ENCODE measurements at regions not wholly inside any gene's neighbourhood (a gene's known extent, or its start where the extent isn't known, plus 50 kb on each side); places are given as distances from the start of the nearest gene placed in this dataset.

- DNase-seq (ENCODE audit: low read depth) = no peak
Observed at GRCh38 chr2:64221935-64222334, 77.7 kb upstream of the PELI1 start.

- DNase-seq (ENCODE audit: low read depth) = no peak
Observed at GRCh38 chr2:64222351-64222750, 78.1 kb upstream of the PELI1 start.

- DNase-seq (ENCODE audit: low read depth) = no peak
Observed at GRCh38 chr2:64223055-64223454, 78.8 kb upstream of the PELI1 start.

- DNase-seq (ENCODE audit: low read depth) = no peak
Observed at GRCh38 chr2:64225491-64225890, 81.3 kb upstream of the PELI1 start.

- DNase-seq (ENCODE audit: low read depth) = no peak
Observed at GRCh38 chr2:64226611-64227010, 82.4 kb upstream of the PELI1 start.

- DNase-seq (ENCODE audit: low read depth) = no peak
Observed at GRCh38 chr2:64227603-64228125, 83.4 kb upstream of the PELI1 start.

GRCh38 chr2:64228126-64228678 is 84.0 kb upstream of the PELI1 start:
- DNase-seq (ENCODE audit: low read depth) = peak; percentile 30

GRCh38 chr2:64228918-64229317 is 84.7 kb upstream of the PELI1 start:
- DNase-seq (ENCODE audit: low read depth) = no peak

GRCh38 chr2:64230540-64230939 is 86.3 kb upstream of the PELI1 start:
- DNase-seq (ENCODE audit: low read depth) = no peak

- DNase-seq (ENCODE audit: low read depth) = no peak
Observed at GRCh38 chr2:64232266-64232665, 88.0 kb upstream of the PELI1 start.

- no peak for DNase-seq (ENCODE audit: low read depth)
Observed at GRCh38 chr2:64233376-64233922, 89.2 kb upstream of the PELI1 start.

- no peak for DNase-seq (ENCODE audit: low read depth)
Observed at GRCh38 chr2:64234150-64234549, 89.9 kb upstream of the PELI1 start.

GRCh38 chr2:64234785-64235184 is 90.6 kb upstream of the PELI1 start:
- no peak for DNase-seq (ENCODE audit: low read depth)

- DNase-seq (ENCODE audit: low read depth) = no peak
Observed at GRCh38 chr2:64237266-64237665, 93.0 kb upstream of the PELI1 start.

- DNase-seq (ENCODE audit: low read depth) = no peak
Observed at GRCh38 chr2:64238799-64239198, 94.6 kb upstream of the PELI1 start.

GRCh38 chr2:64243081-64244036 is 99.1 kb upstream of the PELI1 start:
- DNase-seq (ENCODE audit: low read depth) = no peak

GRCh38 chr2:64244037-64244416 is 99.8 kb upstream of the PELI1 start:
- no peak for DNase-seq (ENCODE audit: low read depth)

GRCh38 chr2:64245631-64246030 is 101.4 kb upstream of the PELI1 start:
- DNase-seq (ENCODE audit: low read depth) = no peak

GRCh38 chr2:64246962-64247361 is 102.7 kb upstream of the PELI1 start:
- DNase-seq (ENCODE audit: low read depth) = no peak

- no peak for DNase-seq (ENCODE audit: low read depth)
Observed at GRCh38 chr2:64249426-64249825, 105.2 kb upstream of the PELI1 start.

GRCh38 chr2:64250063-64250462 is 105.8 kb upstream of the PELI1 start:
- DNase-seq (ENCODE audit: low read depth) = no peak

- no peak for DNase-seq (ENCODE audit: low read depth)
Observed at GRCh38 chr2:64250751-64251423, 106.7 kb upstream of the PELI1 start.

Measured in T follicular helper cell (primary cell).